T-cell (primary cell): ENCODE measurements at regions not wholly inside any gene's neighbourhood (a gene's known extent, or its start where the extent isn't known, plus 50 kb on each side); places are given as distances from the start of the nearest gene placed in this dataset.

ENCODE experiments used
- ATAC-seq, 4 experiments: fragments of 200-7000 bp in 3 of 4; fragments of 150-1000 bp in 1 of 4; cut with Tn5 transposase; replicated peaks in 1 of 4; 1 replicate in 3 of 4; 2 replicates in 1 of 4; pipeline ENCODE4 v1.10.0; 2021; ENCODE audit warnings: moderate library complexity in 3 of 4, mild to moderate bottlenecking in 2 of 4, moderate number of reproducible peaks in 1 of 4
- CTCF ChIA-PET, 2 donors: fragments of 300-600 bp; sonication (Branson Sonifier 250); formaldehyde crosslinking; loops; one replicate each; lab custom pipeline; 2022; ENCODE audit warnings: antibody characterized with exemption in 2 of 2; lab: Charles Lee
- POLR2A ChIA-PET, 2 donors: fragments of 300-600 bp; sonication (Branson Sonifier 250); formaldehyde crosslinking; loops; one replicate each; lab custom pipeline; 2022; ENCODE audit warnings: antibody characterized with exemption in 2 of 2; lab: Charles Lee
- DNase-seq, 35 experiments: peaks; one replicate each; pipeline versions ENCODE4 v3.0.0 to v3.0.0-alpha.2; 2013 to 2023
- H3K27ac ChIP-seq: one replicate; pipeline ENCODE4 v1.5.1; 2013; ENCODE audit warnings: low read length
- H3K27me3 ChIP-seq, 2 experiments: replicated peaks in 1 of 2; 1 replicate in 1 of 2; 2 replicates in 1 of 2; pipeline versions ENCODE4 v1.6.1 to v1.7.0; 2013; ENCODE audit warnings: low read length in 1 of 2, mixed read lengths in 1 of 2; ENCODE audit not compliant: control insufficient read depth in 2 of 2, insufficient read depth in 2 of 2; ENCODE audit errors: extremely low read depth in 1 of 2
- H3K36me3 ChIP-seq, 2 donors: 1 replicate in 1 of 2; 2 replicates in 1 of 2; pipeline versions ENCODE4 v1.6.1 to v1.7.0; 2013; ENCODE audit warnings: low read length in 1 of 2; ENCODE audit not compliant: control insufficient read depth in 2 of 2, insufficient read depth in 1 of 2; ENCODE audit errors: extremely low read depth in 1 of 2
- H3K4me1 ChIP-seq, 2 experiments: 1 replicate in 1 of 2; 2 replicates in 1 of 2; pipeline versions ENCODE4 v1.6.1 to v1.7.0; 2013; ENCODE audit warnings: low read length in 2 of 2, mixed read lengths in 1 of 2; ENCODE audit not compliant: insufficient read depth in 2 of 2, control insufficient read depth in 1 of 2; ENCODE audit errors: extremely low read depth in 1 of 2
- H3K4me3 ChIP-seq, 2 donors: 1 replicate in 1 of 2; 2 replicates in 1 of 2; pipeline versions ENCODE4 v1.5.1 to v1.7.0; 2013; ENCODE audit warnings: mild to moderate bottlenecking in 2 of 2, low read length in 1 of 2, moderate library complexity in 1 of 2; ENCODE audit not compliant: control insufficient read depth in 1 of 2; ENCODE audit errors: extremely low read depth in 1 of 2
- H3K9me3 ChIP-seq: 2 replicates; pipeline ENCODE4 v1.7.0; 2013
- H3K27ac Mint-ChIP-seq, 2 donors: one replicate each; pipeline ENCODE4 v1.8.0; 2020 to 2021; ENCODE audit warnings: mild to moderate bottlenecking in 2 of 2, mixed read lengths in 2 of 2
- H3K27me3 Mint-ChIP-seq, 2 donors: one replicate each; pipeline ENCODE4 v1.8.0; 2021 to 2022; ENCODE audit warnings: mixed read lengths in 2 of 2
- H3K36me3 Mint-ChIP-seq: one replicate; pipeline ENCODE4 v1.8.0; 2021; ENCODE audit warnings: mixed read lengths
- H3K4me1 Mint-ChIP-seq, 3 donors: one replicate each; pipeline ENCODE4 v1.8.0; 2020 to 2022; ENCODE audit warnings: mixed read lengths in 3 of 3, mild to moderate bottlenecking in 1 of 3
- H3K4me3 Mint-ChIP-seq, 3 donors: one replicate each; pipeline ENCODE4 v1.8.0; 2020 to 2022; ENCODE audit warnings: mild to moderate bottlenecking in 3 of 3, mixed read lengths in 3 of 3, moderate library complexity in 3 of 3
- H3K9me3 Mint-ChIP-seq, 3 donors: one replicate each; pipeline ENCODE4 v1.8.0; 2020 to 2022; ENCODE audit warnings: mixed read lengths in 3 of 3
- WGBS: methylation state at CpG from one replicate; pipeline ENCODE4 v1.1.5; 2013; ENCODE audit warnings: missing lambda C conversion rate; ENCODE audit not compliant: insufficient coverage; 5-methylcytosine and 5-hydroxymethylcytosine counted together

- ChIA-PET POLR2A (no interaction called here), CTCF (no interaction called here)
- Histone ChIP-seq H3K4me1 (no peaks in the 10 kb centered on the region), H3K4me3 (no peak overlapping the region), H3K9me3 (no peaks in the 10 kb centered on the region), H3K27ac (no peak overlapping the region), H3K27me3 (no peaks in the 10 kb centered on the region), H3K36me3 (no peaks in the 10 kb centered on the region)
- Mint-ChIP-seq H3K9me3 (peaks cover 14 to 51% (median 23%) of the 10 kb centered on the region in 3 donors), H3K4me3 (no peak overlapping the region), H3K36me3 (no peaks in the 10 kb centered on the region), H3K4me1 (no peaks in the 10 kb centered on the region), H3K27me3 (no peaks in the 10 kb centered on the region), H3K27ac (no peak overlapping the region)
- DNase-seq (no peak), ATAC-seq (no peak)
- WGBS = 63% methylated on average over 3 of the region's 3 CpGs
Observed at GRCh38 chr4:126897038-126897437, 735.7 kb upstream of the INTU start.

GRCh38 chr4:126898815-126899214, 733.9 kb upstream of the INTU start:
- ChIA-PET POLR2A (no interaction called here), CTCF (no interaction called here)
- no peak for DNase-seq
- H3K4me1 ChIP-seq = no peaks in the 10 kb centered on the region
- no peak for ATAC-seq
- Mint-ChIP-seq H3K4me3 (no peak overlapping the region), H3K4me1 (no peaks in the 10 kb centered on the region), H3K9me3 (peaks cover 12 to 45% (median 23%) of the 10 kb centered on the region in 3 donors), H3K27me3 (no peaks in the 10 kb centered on the region), H3K36me3 (no peaks in the 10 kb centered on the region), H3K27ac (no peak overlapping the region)
- no peaks in the 10 kb centered on the region for H3K27me3 ChIP-seq
- H3K36me3 ChIP-seq = no peaks in the 10 kb centered on the region
- no peak overlapping the region for H3K27ac ChIP-seq
- no peaks in the 10 kb centered on the region for H3K9me3 ChIP-seq
- WGBS = 100% methylated on average over 1 of the region's 1 CpG
- no peak overlapping the region for H3K4me3 ChIP-seq

- DNase-seq (no peak), ATAC-seq (no peak)
- WGBS = no CpG with 5 or more reads among the region's 2 CpGs
- Histone ChIP-seq H3K36me3 (no peaks in the 10 kb centered on the region), H3K4me1 (no peaks in the 10 kb centered on the region), H3K27ac (no peak overlapping the region), H3K9me3 (no peaks in the 10 kb centered on the region), H3K27me3 (no peaks in the 10 kb centered on the region), H3K4me3 (no peak overlapping the region)
- no peaks in the 10 kb centered on the region for H3K27me3 Mint-ChIP-seq
- H3K4me1 Mint-ChIP-seq = no peaks in the 10 kb centered on the region
- peaks cover 14 to 42% (median 21%) of the 10 kb centered on the region in 3 donors for H3K9me3 Mint-ChIP-seq
- POLR2A ChIA-PET = no interaction called here
- no peak overlapping the region for H3K4me3 Mint-ChIP-seq
- CTCF ChIA-PET = no interaction called here
- no peaks in the 10 kb centered on the region for H3K36me3 Mint-ChIP-seq
- no peak overlapping the region for H3K27ac Mint-ChIP-seq
Observed at GRCh38 chr4:126899331-126899801, 733.4 kb upstream of the INTU start.

- H3K4me1 ChIP-seq = no peaks in the 10 kb centered on the region
- H3K9me3 Mint-ChIP-seq = peaks cover 8 to 10% (median 10%) of the 10 kb centered on the region in 3 donors
- H3K36me3 ChIP-seq = no peaks in the 10 kb centered on the region
- POLR2A ChIA-PET = interaction anchor here in 1 of 2 donors (0.6 kb wide), 1 partner anchor 335 kb away, joined by 4 read pairs; no protein-coding TSS in a partner anchor
- no peak overlapping the region for H3K4me3 ChIP-seq
- no peaks in the 10 kb centered on the region for H3K36me3 Mint-ChIP-seq
- H3K9me3 ChIP-seq = no peaks in the 10 kb centered on the region
- CTCF ChIA-PET = no interaction called here
- ATAC-seq (no peak), DNase-seq (no peak)
- WGBS = 71% methylated on average over 1 of the region's 3 CpGs
- H3K27me3 Mint-ChIP-seq = no peaks in the 10 kb centered on the region
- no peak overlapping the region for H3K27ac ChIP-seq
- H3K4me1 Mint-ChIP-seq = no peaks in the 10 kb centered on the region
- H3K27me3 ChIP-seq = no peaks in the 10 kb centered on the region
- no peak overlapping the region for H3K27ac Mint-ChIP-seq
- H3K4me3 Mint-ChIP-seq = no peak overlapping the region
Observed at GRCh38 chr4:126906466-126906865, 726.3 kb upstream of the INTU start.

- H3K9me3 ChIP-seq = no peaks in the 10 kb centered on the region
- DNase-seq = no peak
- ChIA-PET CTCF (no interaction called here), POLR2A (interaction anchor here in 1 of 2 donors (0.6 kb wide), 1 partner anchor 335 kb away, joined by 4 read pairs; no protein-coding TSS in a partner anchor)
- Mint-ChIP-seq H3K27ac (no peak overlapping the region), H3K27me3 (no peaks in the 10 kb centered on the region), H3K4me1 (no peaks in the 10 kb centered on the region), H3K36me3 (no peaks in the 10 kb centered on the region), H3K9me3 (peaks cover 11 to 14% (median 12%) of the 10 kb centered on the region in 3 donors), H3K4me3 (no peak overlapping the region)
- no CpG with 5 or more reads among the region's 1 CpG for WGBS
- no peaks in the 10 kb centered on the region for H3K4me1 ChIP-seq
- H3K36me3 ChIP-seq = no peaks in the 10 kb centered on the region
- no peaks in the 10 kb centered on the region for H3K27me3 ChIP-seq
- ATAC-seq = no peak
- no peak overlapping the region for H3K4me3 ChIP-seq
- H3K27ac ChIP-seq = no peak overlapping the region
Observed at GRCh38 chr4:126907389-126907788, 725.4 kb upstream of the INTU start.

GRCh38 chr4:126916049-126916625, 716.6 kb upstream of the INTU start:
- no peak overlapping the region for H3K27ac Mint-ChIP-seq
- no peaks in the 10 kb centered on the region for H3K27me3 Mint-ChIP-seq
- H3K27me3 ChIP-seq = no peaks in the 10 kb centered on the region
- H3K27ac ChIP-seq = no peak overlapping the region
- ATAC-seq (no peak), DNase-seq (no peak)
- peaks cover 12 to 19% (median 18%) of the 10 kb centered on the region in 3 donors for H3K9me3 Mint-ChIP-seq
- H3K4me3 Mint-ChIP-seq = no peak overlapping the region
- ChIA-PET POLR2A (no interaction called here), CTCF (no interaction called here)
- H3K36me3 ChIP-seq = no peaks in the 10 kb centered on the region
- no CpG with 5 or more reads among the region's 3 CpGs for WGBS
- no peaks in the 10 kb centered on the region for H3K4me1 Mint-ChIP-seq
- no peak overlapping the region for H3K4me3 ChIP-seq
- peaks cover 2% of the 10 kb centered on the region for H3K9me3 ChIP-seq
- no peaks in the 10 kb centered on the region for H3K36me3 Mint-ChIP-seq
- no peaks in the 10 kb centered on the region for H3K4me1 ChIP-seq
